Neural cell (in vitro differentiated cells): ENCODE measurements at regions not wholly inside any gene's neighbourhood (a gene's known extent, or its start where the extent isn't known, plus 50 kb on each side); places are given as distances from the start of the nearest gene placed in this dataset.

Experiments used
- H2AFZ ChIP-seq: fragments of 200-600, 300-800 bp; sonication (generic), shearing (Covaris generic); 2 replicates; pipeline ENCODE4 v1.6.0; 2014; ENCODE audit warnings: low read depth, mild to moderate bottlenecking, antibody characterized with exemption, low read length, moderate library complexity
- H3F3A ChIP-seq: fragments of 200-600 bp; shearing (Covaris generic); 2 replicates; pipeline ENCODE4 v1.6.1; 2016; ENCODE audit warnings: mild to moderate bottlenecking, moderate library complexity, mixed read lengths, antibody characterized with exemption, low read length; ENCODE audit not compliant: insufficient read depth, poor library complexity, severe bottlenecking
- H3K27ac ChIP-seq: fragments of 200-600, 300-800 bp; sonication (generic), shearing (Covaris generic); 2 replicates; pipeline ENCODE4 v1.5.1; 2014; ENCODE audit warnings: mild to moderate bottlenecking, low read length, moderate library complexity
- H3K27me3 ChIP-seq: fragments of 300-800, 200-600 bp; sonication (generic), shearing (Covaris generic); 2 replicates; pipeline ENCODE4 v1.6.0; 2014; ENCODE audit warnings: mild to moderate bottlenecking, low read depth, low read length, moderate library complexity; ENCODE audit not compliant: insufficient read depth
- H3K36me3 ChIP-seq: fragments of 300-800, 200-600 bp; sonication (generic), shearing (Covaris generic); 2 replicates; pipeline ENCODE4 v1.5.1; 2014; ENCODE audit warnings: mild to moderate bottlenecking, antibody characterized with exemption, low read length, moderate library complexity; ENCODE audit not compliant: insufficient read depth
- H3K4me2 ChIP-seq: fragments of 300-800, 200-600 bp; sonication (generic), shearing (Covaris generic); 2 replicates; pipeline ENCODE4 v1.6.0; 2014; ENCODE audit warnings: mild to moderate bottlenecking, low read length
- H3K4me3 ChIP-seq: fragments of 300-800, 200-600 bp; sonication (generic), shearing (Covaris generic); 2 replicates; pipeline ENCODE4 v1.5.1; 2014; ENCODE audit warnings: mild to moderate bottlenecking, low read length, moderate library complexity
- H3K79me2 ChIP-seq: fragments of 200-600 bp; shearing (Covaris generic); replicated peaks from 2 replicates; pipeline ENCODE4 v1.6.0; 2014; ENCODE audit warnings: mild to moderate bottlenecking, low read length, moderate library complexity; ENCODE audit not compliant: insufficient read depth
- H3K9ac ChIP-seq: fragments of 300-800, 200-600 bp; sonication (generic), shearing (Covaris generic); 2 replicates; pipeline ENCODE4 v1.6.1; 2016; ENCODE audit warnings: mild to moderate bottlenecking, low read length, mixed read lengths
- H3K9me2 ChIP-seq: fragments of 200-600 bp; shearing (Covaris generic); 2 replicates; pipeline ENCODE4 v1.6.1; 2016; ENCODE audit warnings: mild to moderate bottlenecking, low read length, mixed read lengths; ENCODE audit not compliant: insufficient read depth
- H3K9me3 ChIP-seq: fragments of 200-600, 300-800 bp; sonication (generic), shearing (Covaris generic); 2 replicates; pipeline ENCODE4 v1.6.1; 2016; ENCODE audit warnings: mild to moderate bottlenecking, mixed run types, low read length, moderate library complexity, mixed read lengths
- H4K20me1 ChIP-seq: fragments of 200-600 bp; shearing (Covaris generic); 2 replicates; pipeline ENCODE4 v1.6.1; 2016; ENCODE audit warnings: mild to moderate bottlenecking, mixed run types; ENCODE audit not compliant: insufficient read depth
- EP300 ChIP-seq: fragments of 450-650 bp; conservative IDR thresholded peaks from 2 replicates; pipeline ENCODE4 v1.6.1; 2014; ENCODE audit warnings: antibody characterized with exemption, mild to moderate bottlenecking, moderate library complexity; ENCODE audit not compliant: poor library complexity, severe bottlenecking
- EZH2 ChIP-seq: fragments of 200-600, 300-800 bp; shearing (Covaris generic), sonication (generic); IDR thresholded peaks from 2 replicates; pipeline ENCODE4 v1.6.1; 2014; ENCODE audit warnings: antibody characterized with exemption, low read length, borderline replicate concordance, mild to moderate bottlenecking; ENCODE audit not compliant: insufficient read depth, poor library complexity, severe bottlenecking
- MXI1 ChIP-seq: fragments of 450-650 bp; conservative IDR thresholded peaks from 2 replicates; pipeline ENCODE4 v1.6.1; 2014; ENCODE audit warnings: antibody characterized with exemption, mild to moderate bottlenecking; ENCODE audit not compliant: poor library complexity, severe bottlenecking
- POLR2AphosphoS5 ChIP-seq: IDR thresholded peaks from 2 replicates; pipeline ENCODE4 v1.6.1; 2012
- RAD21 ChIP-seq: fragments of 450-650 bp; conservative IDR thresholded peaks from 2 replicates; pipeline ENCODE4 v1.6.1; 2014; ENCODE audit warnings: antibody characterized with exemption, mild to moderate bottlenecking, moderate library complexity
- SMC3 ChIP-seq: fragments of 450-650 bp; conservative IDR thresholded peaks from 2 replicates; pipeline ENCODE4 v1.6.1; 2014; ENCODE audit warnings: antibody characterized with exemption, mild to moderate bottlenecking, moderate library complexity; ENCODE audit not compliant: poor library complexity
- TAF1 ChIP-seq: IDR thresholded peaks from 2 replicates; pipeline ENCODE4 v1.6.1; 2012; ENCODE audit warnings: low read depth
- TF ChIP-seq, protein P1 (sequence below): fragments of 450-650 bp; IDR thresholded peaks from 2 replicates; pipeline ENCODE4 v1.5.1; 2014; ENCODE audit warnings: antibody characterized with exemption, mild to moderate bottlenecking, moderate library complexity; ENCODE audit not compliant: poor library complexity, severe bottlenecking
- TF ChIP-seq, protein P2 (sequence below): IDR thresholded peaks from 2 replicates; pipeline ENCODE4 v1.6.1; 2012; ENCODE audit warnings: borderline replicate concordance

DNA sequence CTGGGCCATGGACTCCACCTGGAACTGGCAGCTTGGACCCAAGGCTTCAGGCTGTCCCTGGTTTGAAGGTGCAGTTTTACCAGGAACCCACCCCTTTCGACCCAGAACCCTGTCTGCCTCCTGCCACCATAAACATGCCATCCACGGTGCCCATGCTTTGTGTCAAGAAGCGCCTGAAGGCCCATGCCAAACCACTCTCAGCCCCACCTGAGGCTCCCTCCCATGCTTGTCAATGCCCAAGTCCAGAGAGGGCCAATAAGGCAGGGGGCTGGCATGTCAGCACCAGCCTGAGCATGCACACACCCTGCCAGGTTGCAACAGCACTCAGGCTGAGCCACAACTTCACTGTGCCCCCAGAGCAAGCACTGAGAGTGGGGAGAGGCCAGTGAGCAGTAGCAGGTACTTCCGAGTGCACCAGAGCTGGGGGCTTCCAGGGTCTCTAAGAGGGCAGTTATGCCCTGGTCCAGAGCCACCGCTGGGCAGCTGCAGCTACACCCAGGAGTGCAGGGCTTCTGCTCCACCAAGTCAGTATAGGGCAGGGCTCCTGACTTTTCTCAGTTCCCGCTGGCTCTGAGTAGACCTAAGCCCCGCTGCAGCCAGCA lies 1256.0 kb downstream of the AMY1C start:
- H3K79me2 ChIP-seq, result no peaks in the 10 kb centered on the region
- H3K9me2 ChIP-seq, result no peaks in the 10 kb centered on the region
- no peak overlapping the region for H3K9ac ChIP-seq
- H3K4me2 ChIP-seq, result no peak overlapping the region
- H3K9me3 ChIP-seq, result no peaks in the 10 kb centered on the region
- H3K36me3 ChIP-seq, result no peaks in the 10 kb centered on the region
- H3F3A ChIP-seq, result no peaks in the 10 kb centered on the region
- H3K27me3 ChIP-seq, result no peaks in the 10 kb centered on the region
- no peak overlapping the region for H2AFZ ChIP-seq
- TF ChIP-seq EZH2 (no peak), MXI1 (no peak), SMC3 (no peak), EP300 (no peak), TAF1 (no peak), RAD21 (no peak), POLR2AphosphoS5 (no peak)
- TF ChIP-seq, protein P1, sequence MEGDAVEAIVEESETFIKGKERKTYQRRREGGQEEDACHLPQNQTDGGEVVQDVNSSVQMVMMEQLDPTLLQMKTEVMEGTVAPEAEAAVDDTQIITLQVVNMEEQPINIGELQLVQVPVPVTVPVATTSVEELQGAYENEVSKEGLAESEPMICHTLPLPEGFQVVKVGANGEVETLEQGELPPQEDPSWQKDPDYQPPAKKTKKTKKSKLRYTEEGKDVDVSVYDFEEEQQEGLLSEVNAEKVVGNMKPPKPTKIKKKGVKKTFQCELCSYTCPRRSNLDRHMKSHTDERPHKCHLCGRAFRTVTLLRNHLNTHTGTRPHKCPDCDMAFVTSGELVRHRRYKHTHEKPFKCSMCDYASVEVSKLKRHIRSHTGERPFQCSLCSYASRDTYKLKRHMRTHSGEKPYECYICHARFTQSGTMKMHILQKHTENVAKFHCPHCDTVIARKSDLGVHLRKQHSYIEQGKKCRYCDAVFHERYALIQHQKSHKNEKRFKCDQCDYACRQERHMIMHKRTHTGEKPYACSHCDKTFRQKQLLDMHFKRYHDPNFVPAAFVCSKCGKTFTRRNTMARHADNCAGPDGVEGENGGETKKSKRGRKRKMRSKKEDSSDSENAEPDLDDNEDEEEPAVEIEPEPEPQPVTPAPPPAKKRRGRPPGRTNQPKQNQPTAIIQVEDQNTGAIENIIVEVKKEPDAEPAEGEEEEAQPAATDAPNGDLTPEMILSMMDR, result no peak
- TF ChIP-seq, protein P2, sequence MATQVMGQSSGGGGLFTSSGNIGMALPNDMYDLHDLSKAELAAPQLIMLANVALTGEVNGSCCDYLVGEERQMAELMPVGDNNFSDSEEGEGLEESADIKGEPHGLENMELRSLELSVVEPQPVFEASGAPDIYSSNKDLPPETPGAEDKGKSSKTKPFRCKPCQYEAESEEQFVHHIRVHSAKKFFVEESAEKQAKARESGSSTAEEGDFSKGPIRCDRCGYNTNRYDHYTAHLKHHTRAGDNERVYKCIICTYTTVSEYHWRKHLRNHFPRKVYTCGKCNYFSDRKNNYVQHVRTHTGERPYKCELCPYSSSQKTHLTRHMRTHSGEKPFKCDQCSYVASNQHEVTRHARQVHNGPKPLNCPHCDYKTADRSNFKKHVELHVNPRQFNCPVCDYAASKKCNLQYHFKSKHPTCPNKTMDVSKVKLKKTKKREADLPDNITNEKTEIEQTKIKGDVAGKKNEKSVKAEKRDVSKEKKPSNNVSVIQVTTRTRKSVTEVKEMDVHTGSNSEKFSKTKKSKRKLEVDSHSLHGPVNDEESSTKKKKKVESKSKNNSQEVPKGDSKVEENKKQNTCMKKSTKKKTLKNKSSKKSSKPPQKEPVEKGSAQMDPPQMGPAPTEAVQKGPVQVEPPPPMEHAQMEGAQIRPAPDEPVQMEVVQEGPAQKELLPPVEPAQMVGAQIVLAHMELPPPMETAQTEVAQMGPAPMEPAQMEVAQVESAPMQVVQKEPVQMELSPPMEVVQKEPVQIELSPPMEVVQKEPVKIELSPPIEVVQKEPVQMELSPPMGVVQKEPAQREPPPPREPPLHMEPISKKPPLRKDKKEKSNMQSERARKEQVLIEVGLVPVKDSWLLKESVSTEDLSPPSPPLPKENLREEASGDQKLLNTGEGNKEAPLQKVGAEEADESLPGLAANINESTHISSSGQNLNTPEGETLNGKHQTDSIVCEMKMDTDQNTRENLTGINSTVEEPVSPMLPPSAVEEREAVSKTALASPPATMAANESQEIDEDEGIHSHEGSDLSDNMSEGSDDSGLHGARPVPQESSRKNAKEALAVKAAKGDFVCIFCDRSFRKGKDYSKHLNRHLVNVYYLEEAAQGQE, result no peak
- no peaks in the 10 kb centered on the region for H4K20me1 ChIP-seq
- no peak overlapping the region for H3K27ac ChIP-seq
- no peak overlapping the region for H3K4me3 ChIP-seq

DNA sequence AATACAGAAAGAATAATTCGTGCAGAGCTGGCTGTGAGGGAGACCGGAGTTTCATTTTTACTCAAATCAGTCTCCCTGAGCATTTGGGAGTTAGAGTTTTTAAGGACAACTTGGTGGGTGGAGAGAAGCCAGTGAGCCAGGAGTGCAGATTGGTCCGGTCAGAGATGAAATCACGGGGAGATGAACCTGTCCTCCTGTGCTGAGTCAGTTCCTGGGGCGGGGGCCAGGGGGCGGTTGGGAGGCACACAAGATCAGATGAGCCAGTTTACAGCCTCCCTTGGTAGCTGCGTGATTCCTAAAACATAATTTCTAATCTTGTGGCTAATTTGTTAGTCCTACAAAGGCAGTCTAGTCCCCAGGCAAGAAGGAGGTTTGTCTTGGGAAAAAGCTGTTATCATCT lies 1267.9 kb downstream of the AMY1C start:
- Histone ChIP-seq H3K9ac (no peak overlapping the region), H3F3A (no peaks in the 10 kb centered on the region), H3K36me3 (no peaks in the 10 kb centered on the region), H4K20me1 (no peaks in the 10 kb centered on the region), H3K79me2 (no peaks in the 10 kb centered on the region), H3K9me3 (no peaks in the 10 kb centered on the region), H2AFZ (no peak overlapping the region), H3K4me2 (no peak overlapping the region), H3K4me3 (no peak overlapping the region), H3K27me3 (no peaks in the 10 kb centered on the region), H3K27ac (no peak overlapping the region), H3K9me2 (no peaks in the 10 kb centered on the region)
- no peak for TF ChIP-seq RAD21
- TF ChIP-seq, protein P2, result no peak
- no peak for TF ChIP-seq POLR2AphosphoS5
- TF ChIP-seq, protein P1, result no peak
- TF ChIP-seq EZH2, result no peak
- TF ChIP-seq TAF1, result no peak
- no peak for TF ChIP-seq SMC3
- TF ChIP-seq EP300, result no peak
- TF ChIP-seq MXI1, result no peak
